ENCODE measurements at regions not wholly inside any gene's neighbourhood (a gene's known extent, or its start where the extent isn't known, plus 50 kb on each side); places are given as distances from the start of the nearest gene placed in this dataset.

DNA sequence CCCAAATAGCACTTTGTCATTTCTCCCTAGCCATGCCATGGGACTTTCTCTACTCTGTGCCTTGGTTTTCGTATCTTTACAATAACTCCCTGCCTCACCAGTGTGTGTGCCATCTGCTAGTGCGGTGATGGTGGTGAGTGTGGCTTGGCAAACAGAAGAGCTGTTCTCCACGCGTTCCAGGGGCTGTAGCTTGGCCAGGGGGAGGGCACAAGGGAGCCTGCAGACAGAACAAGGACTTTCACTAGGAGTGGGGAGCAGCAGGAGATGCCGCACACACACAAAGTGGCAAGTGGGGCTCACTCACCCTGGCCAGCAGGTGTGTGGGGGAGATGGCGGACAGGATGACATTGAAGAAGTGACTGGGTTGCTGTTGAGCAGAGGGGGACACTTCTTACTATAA is 196.9 kb downstream of the HAUS1 start:
- no peak overlapping the region for H3K27ac ChIP-seq (ENCODE audit: low read depth, low read length)
- peaks cover 2% of the 10 kb centered on the region for H3K36me3 Mint-ChIP-seq (ENCODE audit: low read depth, unreplicated experiment)
- H3K4me1 ChIP-seq (ENCODE audit: insufficient read depth, low read length): no peaks in the 10 kb centered on the region
- H4K20me1 ChIP-seq (ENCODE audit: insufficient read depth, low read length): no peaks in the 10 kb centered on the region
- H3K9ac ChIP-seq (ENCODE audit: low read length): no peak overlapping the region
- H3K9me3 ChIP-seq (ENCODE audit: insufficient read depth, low read depth, low read length): no peaks in the 10 kb centered on the region
- H3K4me1 Mint-ChIP-seq (ENCODE audit: low read depth, unreplicated experiment): no peaks in the 10 kb centered on the region
- FAIRE-seq (no peak), DNase-seq (ENCODE audit: low read depth) (no peak)
- no peak overlapping the region for H3K4me2 ChIP-seq (ENCODE audit: low read length)
- TF ChIP-seq, protein P1, sequence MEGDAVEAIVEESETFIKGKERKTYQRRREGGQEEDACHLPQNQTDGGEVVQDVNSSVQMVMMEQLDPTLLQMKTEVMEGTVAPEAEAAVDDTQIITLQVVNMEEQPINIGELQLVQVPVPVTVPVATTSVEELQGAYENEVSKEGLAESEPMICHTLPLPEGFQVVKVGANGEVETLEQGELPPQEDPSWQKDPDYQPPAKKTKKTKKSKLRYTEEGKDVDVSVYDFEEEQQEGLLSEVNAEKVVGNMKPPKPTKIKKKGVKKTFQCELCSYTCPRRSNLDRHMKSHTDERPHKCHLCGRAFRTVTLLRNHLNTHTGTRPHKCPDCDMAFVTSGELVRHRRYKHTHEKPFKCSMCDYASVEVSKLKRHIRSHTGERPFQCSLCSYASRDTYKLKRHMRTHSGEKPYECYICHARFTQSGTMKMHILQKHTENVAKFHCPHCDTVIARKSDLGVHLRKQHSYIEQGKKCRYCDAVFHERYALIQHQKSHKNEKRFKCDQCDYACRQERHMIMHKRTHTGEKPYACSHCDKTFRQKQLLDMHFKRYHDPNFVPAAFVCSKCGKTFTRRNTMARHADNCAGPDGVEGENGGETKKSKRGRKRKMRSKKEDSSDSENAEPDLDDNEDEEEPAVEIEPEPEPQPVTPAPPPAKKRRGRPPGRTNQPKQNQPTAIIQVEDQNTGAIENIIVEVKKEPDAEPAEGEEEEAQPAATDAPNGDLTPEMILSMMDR (IDR thresholded peaks at IDR 0.05; ENCODE audit: insufficient read depth, low read depth, low read length): no peak
- no peak for TF ChIP-seq EZH2 (IDR thresholded peaks at IDR 0.05; ENCODE audit: insufficient read depth, low read length)
- H3K27ac Mint-ChIP-seq (ENCODE audit: unreplicated experiment): no peak overlapping the region
- H3K27me3 Mint-ChIP-seq (ENCODE audit: low read depth, unreplicated experiment): peaks cover 27% of the 10 kb centered on the region
- no peaks in the 10 kb centered on the region for H3K79me2 ChIP-seq (ENCODE audit: insufficient read depth, low read length)
- peaks cover 6% of the 10 kb centered on the region for H3K27me3 ChIP-seq (ENCODE audit: insufficient read depth, low read length)
- no peak overlapping the region for H3K4me3 ChIP-seq (ENCODE audit: insufficient read depth, low read depth, low read length)
- no peak overlapping the region for H2AFZ ChIP-seq (ENCODE audit: low read depth, low read length)
- H3K36me3 ChIP-seq (ENCODE audit: insufficient read depth, low read length): no peaks in the 10 kb centered on the region
- H3K9me3 Mint-ChIP-seq (ENCODE audit: unreplicated experiment): peaks cover 5% of the 10 kb centered on the region
- no peak overlapping the region for H3K4me3 Mint-ChIP-seq (ENCODE audit: unreplicated experiment)

DNA sequence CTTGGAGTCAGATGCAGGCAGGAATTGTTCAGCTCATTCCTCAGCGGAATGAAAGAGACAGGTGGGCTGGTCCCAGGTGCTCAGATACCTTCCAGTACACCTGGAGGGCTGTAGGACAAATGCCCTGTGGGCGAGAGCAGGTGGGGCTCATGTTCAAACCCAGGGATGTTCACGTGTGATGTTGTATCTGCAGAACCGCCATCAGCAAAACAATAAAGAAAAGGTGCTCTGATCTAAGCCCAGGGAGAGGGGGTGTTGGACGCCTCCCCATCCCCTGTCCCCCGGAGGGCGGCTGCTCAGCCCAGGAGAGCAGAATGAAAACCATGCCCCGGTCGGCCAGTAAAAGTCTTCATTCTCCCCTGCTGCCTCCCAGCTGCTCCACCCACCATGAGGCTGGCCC is 197.4 kb downstream of the HAUS1 start:
- Histone ChIP-seq H3K4me1 (ENCODE audit: insufficient read depth, low read length) (no peaks in the 10 kb centered on the region), H3K4me3 (ENCODE audit: insufficient read depth, low read depth, low read length) (no peak overlapping the region), H3K9me3 (ENCODE audit: insufficient read depth, low read depth, low read length) (no peaks in the 10 kb centered on the region), H2AFZ (ENCODE audit: low read depth, low read length) (no peak overlapping the region), H3K79me2 (ENCODE audit: insufficient read depth, low read length) (no peaks in the 10 kb centered on the region), H3K4me2 (ENCODE audit: low read length) (no peak overlapping the region), H3K27me3 (ENCODE audit: insufficient read depth, low read length) (peaks cover 6% of the 10 kb centered on the region), H3K27ac (ENCODE audit: low read depth, low read length) (no peak overlapping the region), H4K20me1 (ENCODE audit: insufficient read depth, low read length) (no peaks in the 10 kb centered on the region), H3K9ac (ENCODE audit: low read length) (no peak overlapping the region), H3K36me3 (ENCODE audit: insufficient read depth, low read length) (no peaks in the 10 kb centered on the region)
- Mint-ChIP-seq H3K27ac (ENCODE audit: unreplicated experiment) (no peak overlapping the region), H3K4me3 (ENCODE audit: unreplicated experiment) (no peak overlapping the region), H3K36me3 (ENCODE audit: low read depth, unreplicated experiment) (peaks cover 2% of the 10 kb centered on the region), H3K4me1 (ENCODE audit: low read depth, unreplicated experiment) (no peaks in the 10 kb centered on the region), H3K27me3 (ENCODE audit: low read depth, unreplicated experiment) (peaks cover 27% of the 10 kb centered on the region), H3K9me3 (ENCODE audit: unreplicated experiment) (peaks cover 8% of the 10 kb centered on the region)
- no peak for DNase-seq (ENCODE audit: low read depth)
- TF ChIP-seq, protein P1 (IDR thresholded peaks at IDR 0.05; ENCODE audit: insufficient read depth, low read depth, low read length): no peak
- no peak for TF ChIP-seq EZH2 (IDR thresholded peaks at IDR 0.05; ENCODE audit: insufficient read depth, low read length)
- no peak for FAIRE-seq

DNA sequence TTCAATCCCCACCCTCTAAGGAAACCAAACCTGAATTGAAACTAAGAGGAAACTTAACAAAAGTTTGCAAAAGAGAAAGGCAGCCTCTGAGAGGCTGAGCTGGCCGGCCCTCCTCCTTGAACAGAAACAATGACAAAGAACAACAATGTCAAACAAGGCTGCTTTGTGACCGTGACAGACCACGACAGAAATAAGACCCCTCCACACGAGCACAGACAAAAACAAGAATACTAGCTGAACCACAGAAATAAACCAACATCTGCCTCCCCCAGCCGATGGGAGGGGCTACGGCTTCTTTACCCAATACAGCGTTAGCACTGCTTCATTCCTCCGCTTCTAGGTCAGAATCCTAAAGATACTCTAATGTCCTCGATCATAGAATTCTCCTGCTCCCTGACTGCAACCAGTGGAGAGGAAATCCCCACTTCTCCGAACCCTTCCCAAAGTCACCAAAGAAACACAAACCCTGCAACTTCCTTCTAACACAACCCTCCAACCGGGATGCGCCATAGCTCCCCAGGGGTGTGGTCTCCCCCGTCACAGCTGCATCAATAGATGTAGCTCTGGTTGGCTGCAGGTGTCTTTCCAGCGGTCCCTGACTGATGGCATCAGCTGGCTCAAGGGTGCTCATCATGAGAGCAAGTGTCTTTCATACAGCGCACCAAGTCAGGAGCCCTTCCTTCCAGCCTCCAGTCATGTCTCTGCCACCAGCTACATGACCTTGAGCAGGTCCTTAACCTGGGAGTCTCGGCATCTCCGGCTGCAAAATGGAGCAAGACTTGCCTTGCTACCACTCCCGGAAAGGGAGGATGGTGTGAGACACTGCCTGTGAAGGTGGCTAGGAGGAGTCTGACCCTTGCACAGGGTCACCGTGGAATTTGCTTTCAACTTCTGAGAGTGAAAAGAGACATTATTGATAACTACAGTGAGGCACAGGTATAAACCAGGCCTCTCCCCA is 198.6 kb downstream of the HAUS1 start:
- Histone ChIP-seq H3K79me2 (ENCODE audit: insufficient read depth, low read length) (no peaks in the 10 kb centered on the region), H4K20me1 (ENCODE audit: insufficient read depth, low read length) (no peaks in the 10 kb centered on the region), H2AFZ (ENCODE audit: low read depth, low read length) (peak overlapping the region; percentile 23), H3K9me3 (ENCODE audit: insufficient read depth, low read depth, low read length) (no peaks in the 10 kb centered on the region), H3K4me1 (ENCODE audit: insufficient read depth, low read length) (no peaks in the 10 kb centered on the region), H3K9ac (ENCODE audit: low read length) (no peak overlapping the region), H3K36me3 (ENCODE audit: insufficient read depth, low read length) (no peaks in the 10 kb centered on the region), H3K4me2 (ENCODE audit: low read length) (peak overlapping the region; percentile 78), H3K4me3 (ENCODE audit: insufficient read depth, low read depth, low read length) (peak overlapping the region; percentile 32), H3K27me3 (ENCODE audit: insufficient read depth, low read length) (peaks cover 6% of the 10 kb centered on the region), H3K27ac (ENCODE audit: low read depth, low read length) (no peak overlapping the region)
- Mint-ChIP-seq H3K36me3 (ENCODE audit: low read depth, unreplicated experiment) (peaks cover 2% of the 10 kb centered on the region), H3K4me1 (ENCODE audit: low read depth, unreplicated experiment) (no peaks in the 10 kb centered on the region), H3K9me3 (ENCODE audit: unreplicated experiment) (peaks cover 15% of the 10 kb centered on the region), H3K4me3 (ENCODE audit: unreplicated experiment) (no peak overlapping the region), H3K27me3 (ENCODE audit: low read depth, unreplicated experiment) (peaks cover 27% of the 10 kb centered on the region), H3K27ac (ENCODE audit: unreplicated experiment) (no peak overlapping the region)
- TF ChIP-seq, protein P1 (IDR thresholded peaks at IDR 0.05; ENCODE audit: insufficient read depth, low read depth, low read length): no peak
- no peak for TF ChIP-seq EZH2 (IDR thresholded peaks at IDR 0.05; ENCODE audit: insufficient read depth, low read length)
- DNase-seq (ENCODE audit: low read depth): no peak
- FAIRE-seq: no peak

Measured in astrocyte (in vitro differentiated cells and primary cell).